PC-3 (cell line): ENCODE measurements at regions not wholly inside any gene's neighbourhood (a gene's known extent, or its start where the extent isn't known, plus 50 kb on each side); places are given as distances from the start of the nearest gene placed in this dataset.

Experiments
- EZH2 ChIP-seq: fragments of 300-600 bp; sonication (generic); IDR thresholded peaks from one replicate; pipeline ENCODE4 v1.6.1; 2017; ENCODE audit warnings: antibody characterized with exemption, mild to moderate bottlenecking, low read length; ENCODE audit not compliant: unreplicated experiment
- EZH2phosphoT487 ChIP-seq: fragments of 300-600 bp; sonication (generic); IDR thresholded peaks from 2 replicates; pipeline ENCODE4 v1.6.1; 2018; ENCODE audit warnings: mild to moderate bottlenecking, antibody characterized with exemption, low read length, borderline replicate concordance
- TF ChIP-seq, protein P1 (sequence below): fragments of 300-600 bp; sonication (generic); conservative IDR thresholded peaks from 2 replicates; pipeline ENCODE4 v1.5.1; 2017; ENCODE audit warnings: antibody characterized with exemption, low read depth, mild to moderate bottlenecking, low read length

DNA sequence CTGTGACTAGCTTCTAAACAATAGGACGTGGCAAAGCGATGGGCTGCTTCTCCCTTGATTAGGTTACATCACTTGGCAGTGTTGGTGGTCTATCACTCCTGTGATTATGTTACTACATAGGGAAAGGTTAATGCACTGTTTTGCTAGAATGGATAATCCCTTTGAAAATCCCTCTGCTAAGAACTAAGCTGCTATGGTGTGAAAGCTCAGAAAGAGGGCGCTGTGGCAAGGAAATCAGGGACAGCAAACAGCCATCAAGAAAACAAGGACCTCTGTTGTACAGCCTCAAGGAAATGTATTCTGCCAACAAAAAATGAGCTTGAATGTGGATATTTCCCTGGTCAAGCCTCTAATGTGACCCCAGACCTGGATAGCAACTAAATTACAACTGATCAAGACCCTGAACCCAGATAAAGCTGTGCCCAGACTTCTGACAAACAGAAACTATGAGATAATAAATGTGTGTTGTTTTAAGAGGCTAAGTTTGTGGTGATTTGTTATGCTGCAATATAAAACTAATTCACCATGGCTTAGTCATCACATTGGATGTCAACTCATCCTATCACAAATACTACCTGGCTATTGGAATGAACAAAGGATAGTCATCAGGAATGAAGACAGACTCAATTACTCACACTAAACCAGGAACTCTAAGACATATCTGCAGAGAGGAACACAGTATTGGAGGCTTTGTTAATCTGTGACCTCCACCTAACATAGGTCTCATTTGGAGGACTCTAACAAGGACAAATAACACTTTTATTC lies 1215.9 kb downstream of the EFNA5 start:
- TF ChIP-seq, protein P1, sequence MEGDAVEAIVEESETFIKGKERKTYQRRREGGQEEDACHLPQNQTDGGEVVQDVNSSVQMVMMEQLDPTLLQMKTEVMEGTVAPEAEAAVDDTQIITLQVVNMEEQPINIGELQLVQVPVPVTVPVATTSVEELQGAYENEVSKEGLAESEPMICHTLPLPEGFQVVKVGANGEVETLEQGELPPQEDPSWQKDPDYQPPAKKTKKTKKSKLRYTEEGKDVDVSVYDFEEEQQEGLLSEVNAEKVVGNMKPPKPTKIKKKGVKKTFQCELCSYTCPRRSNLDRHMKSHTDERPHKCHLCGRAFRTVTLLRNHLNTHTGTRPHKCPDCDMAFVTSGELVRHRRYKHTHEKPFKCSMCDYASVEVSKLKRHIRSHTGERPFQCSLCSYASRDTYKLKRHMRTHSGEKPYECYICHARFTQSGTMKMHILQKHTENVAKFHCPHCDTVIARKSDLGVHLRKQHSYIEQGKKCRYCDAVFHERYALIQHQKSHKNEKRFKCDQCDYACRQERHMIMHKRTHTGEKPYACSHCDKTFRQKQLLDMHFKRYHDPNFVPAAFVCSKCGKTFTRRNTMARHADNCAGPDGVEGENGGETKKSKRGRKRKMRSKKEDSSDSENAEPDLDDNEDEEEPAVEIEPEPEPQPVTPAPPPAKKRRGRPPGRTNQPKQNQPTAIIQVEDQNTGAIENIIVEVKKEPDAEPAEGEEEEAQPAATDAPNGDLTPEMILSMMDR: peak; percentile 88
- no peak for TF ChIP-seq EZH2
- TF ChIP-seq EZH2phosphoT487: no peak
